Aorta (tissue), 5 donors: ENCODE measurements at regions not wholly inside any gene's neighbourhood (a gene's known extent, or its start where the extent isn't known, plus 50 kb on each side); places are given as distances from the start of the nearest gene placed in this dataset.

Experiments used
- ATAC-seq: fragments of 200-7000 bp; cut with Tn5 transposase; one replicate; pipeline ENCODE4 v1.9.1; 2022; ENCODE audit warnings: moderate library complexity; ENCODE audit not compliant: low FRiP score
- DNase-seq, 2 donors: peaks; one replicate each; pipeline ENCODE4 v3.0.0-alpha.2; 2020
- H3K27ac ChIP-seq, 2 donors: one replicate each; pipeline ENCODE4 v1.5.1; 2013; ENCODE audit warnings: low read length in 2 of 2, mild to moderate bottlenecking in 2 of 2, moderate library complexity in 2 of 2, control low read depth in 1 of 2, inconsistent platforms in 1 of 2, low read depth in 1 of 2
- H3K27me3 ChIP-seq, 2 donors: one replicate each; pipeline ENCODE4 v1.6.1; 2013; ENCODE audit warnings: control low read depth in 1 of 2, low read length in 1 of 2, mild to moderate bottlenecking in 1 of 2, moderate library complexity in 1 of 2; ENCODE audit not compliant: insufficient read depth in 2 of 2, control insufficient read depth in 1 of 2
- H3K36me3 ChIP-seq, 2 donors: one replicate each; pipeline ENCODE4 v1.6.1; 2013; ENCODE audit warnings: control low read depth in 1 of 2, low read length in 1 of 2, mild to moderate bottlenecking in 1 of 2; ENCODE audit not compliant: insufficient read depth in 2 of 2, control insufficient read depth in 1 of 2
- H3K4me1 ChIP-seq, 2 donors: one replicate each; pipeline ENCODE4 v1.6.1; 2013; ENCODE audit warnings: low read length in 2 of 2, control low read depth in 1 of 2, mild to moderate bottlenecking in 1 of 2, moderate library complexity in 1 of 2; ENCODE audit not compliant: insufficient read depth in 2 of 2, control insufficient read depth in 1 of 2
- H3K4me3 ChIP-seq, 2 donors: one replicate each; pipeline ENCODE4 v1.5.1; 2013; ENCODE audit warnings: low read length in 2 of 2, control low read depth in 1 of 2, mild to moderate bottlenecking in 1 of 2
- H3K9me3 ChIP-seq: one replicate; pipeline ENCODE4 v1.6.1; 2013; ENCODE audit warnings: mild to moderate bottlenecking, low read length; ENCODE audit not compliant: control insufficient read depth
- WGBS, 2 donors: extraction: QIAGEN DNeasy Blood & Tissue Kit; methylation state at CpG; one replicate each; pipeline ENCODE4 v1.1.7; 2013; 5-methylcytosine and 5-hydroxymethylcytosine counted together
- intact Hi-C, 2 donors: fragments of 100-400 bp; cut with DNase I; formaldehyde crosslinking; loops; one replicate each; pipeline versions ENCODE4 v1.14.2 to v1.15.0; 2022
- donor health status: healthy with polysubstance abuse.
- donor health status: Bipolar disorder and iron deficiency.
- donor health status: DM: no; HTN: no; CAD: no.
- donor health status: DM: no; HTN: no; CAD: no.
- donor health status: DM: yes; HTN: yes; CAD: no.

DNA sequence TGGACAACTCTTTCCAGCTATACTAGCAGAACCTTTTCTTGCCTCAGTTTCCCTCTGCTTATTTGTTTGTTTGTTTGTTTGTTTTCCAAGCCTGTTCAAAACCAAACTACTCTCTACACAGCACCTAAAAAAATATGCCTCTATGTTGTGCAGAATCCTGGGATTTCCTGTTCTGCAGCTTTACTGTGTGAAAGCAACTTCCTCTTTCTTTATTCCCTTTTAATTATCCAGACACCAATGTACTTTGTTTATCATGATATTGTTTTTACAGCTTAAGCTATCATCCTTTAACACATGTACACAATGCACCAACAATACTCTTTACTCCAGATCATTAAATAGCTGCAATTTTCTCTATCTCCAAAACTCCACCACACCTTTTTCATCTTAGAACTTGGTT is 259.5 kb downstream of the EPHA4 start:
- DNase-seq (no peak), ATAC-seq (no peak)
- no peaks in the 10 kb centered on the region for H3K4me1 ChIP-seq
- no peak overlapping the region for H3K27ac ChIP-seq
- H3K36me3 ChIP-seq, result no peaks in the 10 kb centered on the region
- peaks cover 0 to 2% of the 10 kb centered on the region in 2 donors for H3K27me3 ChIP-seq
- H3K9me3 ChIP-seq, result peaks cover 1% of the 10 kb centered on the region
- intact Hi-C loops, result no loop called here
- H3K4me3 ChIP-seq, result no peak overlapping the region

DNA sequence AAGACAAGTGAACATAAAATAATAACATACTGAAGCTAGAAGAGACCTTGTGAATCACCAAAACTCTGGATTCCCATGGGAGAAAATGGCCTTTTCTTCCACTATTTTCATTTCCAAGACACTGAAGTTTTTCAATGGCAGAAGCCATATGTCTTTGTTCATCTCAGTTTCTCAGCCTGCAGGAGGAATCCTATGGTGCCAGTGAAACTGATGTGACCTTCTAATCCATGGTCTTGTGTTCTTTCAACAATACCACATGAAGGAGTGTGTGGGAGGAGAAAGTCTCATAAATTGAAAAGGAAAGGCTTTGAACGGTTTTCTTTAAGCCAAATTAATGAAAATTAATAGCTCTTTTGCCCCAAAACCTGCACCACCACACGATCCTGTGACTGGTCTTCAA is 257.3 kb downstream of the EPHA4 start:
- ATAC-seq (no peak), DNase-seq (no peak)
- peaks cover 1% of the 10 kb centered on the region for H3K9me3 ChIP-seq
- intact Hi-C loops, result no loop called here
- WGBS, 2 donors, result 53 to 62% methylated on average over 2 of the region's 2 CpGs
- no peak overlapping the region for H3K27ac ChIP-seq
- no peaks in the 10 kb centered on the region for H3K36me3 ChIP-seq
- no peaks in the 10 kb centered on the region for H3K4me1 ChIP-seq
- H3K27me3 ChIP-seq, result peaks cover 0 to 2% of the 10 kb centered on the region in 2 donors
- H3K4me3 ChIP-seq, result no peak overlapping the region

DNA sequence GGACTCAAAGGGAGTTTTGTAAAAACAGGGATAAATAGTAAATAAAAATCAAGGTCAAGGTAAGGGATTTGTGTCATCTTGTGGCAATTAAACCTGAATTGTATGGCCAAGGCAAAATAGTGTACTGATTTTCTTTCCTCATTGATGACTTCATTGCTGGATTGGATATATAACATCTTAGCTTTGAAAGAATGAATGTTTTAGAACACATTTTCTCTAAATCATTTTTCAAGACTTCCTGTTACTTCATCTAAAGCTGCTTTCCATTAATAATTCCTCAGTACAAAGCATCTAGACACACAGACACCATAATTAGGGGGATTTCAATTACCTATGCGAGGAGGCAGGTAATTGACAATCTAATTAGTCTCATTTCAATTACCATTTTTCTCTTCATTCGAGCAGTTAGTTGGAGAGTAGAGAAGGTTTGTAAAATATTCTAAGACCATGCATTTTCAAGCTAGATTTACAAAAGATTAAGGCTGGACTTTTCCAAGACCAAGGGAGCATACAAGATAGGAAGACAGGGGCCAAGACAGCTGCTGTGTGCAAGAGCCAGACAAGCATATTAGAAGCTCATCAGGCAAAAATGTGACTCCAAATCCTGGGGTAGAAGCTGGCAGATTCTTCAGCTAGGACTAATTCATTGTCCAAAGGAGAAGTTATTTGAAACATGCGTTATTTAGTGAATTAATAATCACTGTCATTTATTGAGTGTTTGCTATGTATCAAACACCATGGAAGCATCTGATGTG is 253.6 kb downstream of the EPHA4 start:
- intact Hi-C loops, result no loop called here
- ATAC-seq (no peak), DNase-seq (no peak)
- no peak overlapping the region for H3K27ac ChIP-seq
- H3K9me3 ChIP-seq, result peaks cover 1% of the 10 kb centered on the region
- H3K4me1 ChIP-seq, result no peaks in the 10 kb centered on the region
- WGBS, 2 donors, result 78 to 80% methylated on average over 3 of the region's 3 CpGs
- H3K4me3 ChIP-seq, result no peak overlapping the region
- H3K27me3 ChIP-seq, result peaks cover 0 to 2% of the 10 kb centered on the region in 2 donors
- H3K36me3 ChIP-seq, result no peaks in the 10 kb centered on the region

- no peaks in the 10 kb centered on the region for H3K27me3 ChIP-seq
- DNase-seq (no peak), ATAC-seq (no peak)
- H3K4me1 ChIP-seq, result no peaks in the 10 kb centered on the region
- intact Hi-C loops, result no loop called here
- no peak overlapping the region for H3K27ac ChIP-seq
- no peak overlapping the region for H3K4me3 ChIP-seq
- H3K9me3 ChIP-seq, result no peaks in the 10 kb centered on the region
- 57 to 64% methylated on average over 5 of the region's 5 CpGs for WGBS, 2 donors
- H3K36me3 ChIP-seq, result no peaks in the 10 kb centered on the region
Observed at GRCh38 chr2:221322741-221323140, 249.4 kb downstream of the EPHA4 start.

DNA sequence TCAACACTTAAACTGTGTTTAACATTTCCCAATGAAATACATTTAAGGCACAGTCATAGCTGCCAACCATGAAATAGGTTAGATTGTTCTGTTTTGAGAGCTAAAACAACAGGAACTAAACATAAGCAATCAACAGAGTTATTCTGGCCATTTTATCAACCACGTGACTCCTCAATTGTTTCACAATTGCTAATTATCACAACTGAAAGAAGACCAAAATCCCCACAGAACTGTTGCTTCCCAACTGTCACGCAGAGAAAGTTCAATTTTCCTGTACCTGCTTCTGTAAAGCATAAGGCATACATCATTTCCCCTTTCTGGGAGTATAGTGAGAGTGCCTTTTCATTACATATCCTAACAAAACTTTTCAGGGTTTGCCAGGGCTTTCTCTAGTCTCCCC is 248.6 kb downstream of the EPHA4 start:
- WGBS, 2 donors, result 67 to 74% methylated on average over 2 of the region's 2 CpGs
- intact Hi-C loops, result no loop called here
- Histone ChIP-seq H3K9me3 (no peaks in the 10 kb centered on the region), H3K36me3 (no peaks in the 10 kb centered on the region), H3K27me3 (no peaks in the 10 kb centered on the region), H3K4me3 (no peak overlapping the region), H3K4me1 (no peaks in the 10 kb centered on the region), H3K27ac (no peak overlapping the region)
- no peak for DNase-seq
- ATAC-seq, result no peak

GRCh38 chr2:221330436-221330835 is 241.7 kb downstream of the EPHA4 start:
- H3K9me3 ChIP-seq, result no peaks in the 10 kb centered on the region
- H3K36me3 ChIP-seq, result no peaks in the 10 kb centered on the region
- H3K4me1 ChIP-seq, result no peaks in the 10 kb centered on the region
- H3K27me3 ChIP-seq, result no peaks in the 10 kb centered on the region
- H3K27ac ChIP-seq, result no peak overlapping the region
- H3K4me3 ChIP-seq, result no peak overlapping the region
- DNase-seq (no peak), ATAC-seq (no peak)
- WGBS, 2 donors, result 46 to 59% methylated on average over 5 of the region's 5 CpGs
- intact Hi-C loops, result no loop called here

DNA sequence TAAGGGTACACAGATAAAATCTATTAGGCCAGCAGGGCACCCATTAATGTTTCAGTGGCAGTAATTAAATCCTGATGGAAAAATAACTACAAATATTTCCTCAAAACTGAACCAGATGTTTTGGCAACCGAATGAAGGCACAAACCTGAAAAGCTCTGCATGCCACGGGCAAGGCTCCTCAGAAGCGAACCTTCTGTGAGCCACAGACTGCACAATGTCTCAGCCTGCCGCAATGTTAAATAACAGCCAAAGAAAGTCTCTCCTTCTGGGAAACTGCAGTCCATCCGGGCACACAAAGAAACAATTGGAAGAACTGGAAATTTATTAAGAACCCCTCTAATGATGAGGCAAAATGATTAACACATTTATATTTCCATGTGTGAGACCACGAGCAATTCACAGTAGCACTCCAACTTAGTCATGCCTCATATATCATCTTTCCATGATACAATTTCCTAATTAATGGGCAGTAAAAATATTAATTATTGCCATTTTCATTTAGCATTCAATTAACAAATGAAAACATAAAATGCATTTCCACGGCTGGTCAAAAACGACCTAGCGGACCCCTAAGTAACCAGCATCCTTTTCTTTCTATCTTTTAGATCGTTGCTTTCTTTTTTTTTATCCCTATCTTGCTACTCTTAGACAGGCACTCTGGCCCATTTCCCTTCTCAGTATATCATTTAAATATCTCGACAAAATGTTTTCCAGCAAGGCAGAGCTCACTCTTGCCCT is 237.5 kb downstream of the EPHA4 start:
- intact Hi-C loops, result no loop called here
- no peak overlapping the region for H3K27ac ChIP-seq
- 61 to 63% methylated on average over 11 of the region's 11 CpGs for WGBS, 2 donors
- ATAC-seq, result no peak
- H3K27me3 ChIP-seq, result no peaks in the 10 kb centered on the region
- no peaks in the 10 kb centered on the region for H3K36me3 ChIP-seq
- no peak overlapping the region for H3K4me3 ChIP-seq
- no peak for DNase-seq
- H3K9me3 ChIP-seq, result no peaks in the 10 kb centered on the region
- H3K4me1 ChIP-seq, result no peaks in the 10 kb centered on the region

DNA sequence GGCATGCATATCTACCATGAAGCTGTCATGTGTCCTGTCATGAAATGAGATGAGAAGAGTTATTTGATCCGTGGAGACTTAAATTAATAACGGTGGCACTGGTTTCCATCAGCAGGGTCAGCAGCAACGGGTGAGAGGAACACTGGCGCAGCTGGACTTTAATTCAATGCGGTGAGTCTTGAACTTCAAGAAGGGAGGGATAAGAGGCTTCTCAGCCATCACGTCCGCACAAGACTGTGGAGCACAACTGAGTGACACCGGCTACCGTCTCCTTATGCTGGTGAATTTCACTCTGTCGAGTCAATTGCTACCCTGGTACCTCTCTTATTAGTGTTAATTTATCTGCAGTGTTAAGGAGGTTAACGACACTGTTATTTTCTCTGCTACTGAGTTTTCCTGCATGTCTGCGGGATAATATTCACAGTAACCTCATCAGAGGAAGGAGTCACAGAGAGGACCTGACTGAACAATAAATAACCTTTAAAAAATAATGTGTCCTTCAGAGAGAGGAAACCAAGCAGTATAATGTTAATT is 236.8 kb downstream of the EPHA4 start:
- ATAC-seq, result no peak
- H3K27ac ChIP-seq, result no peak overlapping the region
- H3K4me3 ChIP-seq, result no peak overlapping the region
- DNase-seq, result no peak
- intact Hi-C loops, result no loop called here
- no peaks in the 10 kb centered on the region for H3K4me1 ChIP-seq
- no peaks in the 10 kb centered on the region for H3K9me3 ChIP-seq
- no peaks in the 10 kb centered on the region for H3K27me3 ChIP-seq
- no peaks in the 10 kb centered on the region for H3K36me3 ChIP-seq
- WGBS, 2 donors, result 42 to 49% methylated on average over 12 of the region's 12 CpGs

DNA sequence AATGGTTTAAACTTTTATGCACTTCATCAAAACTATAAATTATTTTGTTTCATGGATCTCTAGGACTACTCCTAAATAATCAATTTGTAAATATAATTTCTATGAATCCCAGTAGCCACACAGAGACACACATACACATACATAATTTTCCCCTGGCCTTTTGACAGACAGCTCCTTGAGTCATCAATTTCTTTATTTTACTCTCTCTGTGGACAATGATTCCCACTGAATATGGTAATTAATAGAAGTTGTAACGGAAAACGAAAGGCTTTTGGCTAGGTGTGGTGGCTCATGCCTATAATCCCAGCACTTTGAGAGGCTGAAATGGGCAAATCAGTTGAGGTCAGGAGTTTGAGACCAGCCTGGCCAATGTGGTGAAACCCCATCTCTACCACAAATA is 235.1 kb downstream of the EPHA4 start:
- H3K4me1 ChIP-seq, result no peaks in the 10 kb centered on the region
- DNase-seq, result no peak
- intact Hi-C loops, result no loop called here

More for the DNA sequence above, 235.1 kb downstream of the EPHA4 start:
- H3K4me3 ChIP-seq, result no peak overlapping the region
- WGBS, 2 donors, result 94 to 96% methylated on average over 2 of the region's 2 CpGs
- H3K36me3 ChIP-seq, result no peaks in the 10 kb centered on the region
- no peaks in the 10 kb centered on the region for H3K9me3 ChIP-seq
- H3K27me3 ChIP-seq, result no peaks in the 10 kb centered on the region
- H3K27ac ChIP-seq, result no peak overlapping the region
- no peak for ATAC-seq
